Activated CD8-positive, alpha-beta T cell treated with anti-CD3 and anti-CD28 coated beads for 36 hours (primary cell): ENCODE measurements at regions not wholly inside any gene's neighbourhood (a gene's known extent, or its start where the extent isn't known, plus 50 kb on each side); places are given as distances from the start of the nearest gene placed in this dataset.

Experiments used
- ATAC-seq: fragments of 200-7000 bp; cut with Tn5 transposase; one replicate; pipeline ENCODE4 v1.10.0; 2021; ENCODE audit warnings: mild to moderate bottlenecking, moderate library complexity
- CTCF ChIA-PET: fragments of 350-600 bp; sonication (Branson Sonifier 250); formaldehyde crosslinking; loops from one replicate; lab custom pipeline; 2021; ENCODE audit warnings: antibody characterized with exemption; lab: Charles Lee
- POLR2A ChIA-PET: fragments of 350-600 bp; sonication (Branson Sonifier 250); formaldehyde crosslinking; loops from one replicate; lab custom pipeline; 2021; ENCODE audit warnings: antibody characterized with exemption; lab: Charles Lee
- DNase-seq: peaks from one replicate; pipeline ENCODE4 v3.0.0-alpha.2; 2020
- H3K27ac Mint-ChIP-seq: one replicate; pipeline ENCODE4 v1.8.0; 2021; ENCODE audit warnings: mild to moderate bottlenecking, mixed read lengths
- H3K27me3 Mint-ChIP-seq: one replicate; pipeline ENCODE4 v1.8.0; 2021; ENCODE audit warnings: mixed read lengths
- H3K36me3 Mint-ChIP-seq: one replicate; pipeline ENCODE4 v1.8.0; 2021; ENCODE audit warnings: low read depth, mixed read lengths
- H3K4me1 Mint-ChIP-seq: one replicate; pipeline ENCODE4 v1.8.0; 2021; ENCODE audit warnings: low read depth, mixed read lengths
- H3K4me3 Mint-ChIP-seq: one replicate; pipeline ENCODE4 v1.8.0; 2021; ENCODE audit warnings: mild to moderate bottlenecking, moderate library complexity, mixed read lengths
- H3K9me3 Mint-ChIP-seq: one replicate; pipeline ENCODE4 v1.8.0; 2021; ENCODE audit warnings: mixed read lengths
- CTCF ChIP-seq: fragments of 200-600 bp; IDR thresholded peaks from one replicate; pipeline ENCODE4 v1.8.0; 2022; ENCODE audit warnings: antibody characterized with exemption, mild to moderate bottlenecking
- intact Hi-C: fragments of 100-400 bp; cut with micrococcal nuclease; formaldehyde crosslinking; loops from one replicate; pipeline ENCODE4 v1.10.0; 2022

GRCh38 chr4:63589796-63590195 is 819.5 kb downstream of the TECRL start:
- no peak overlapping the region for H3K27ac Mint-ChIP-seq
- CTCF ChIA-PET: no interaction called here
- peaks cover 13% of the 10 kb centered on the region for H3K9me3 Mint-ChIP-seq
- DNase-seq (no peak), ATAC-seq (no peak)
- no peaks in the 10 kb centered on the region for H3K4me1 Mint-ChIP-seq
- POLR2A ChIA-PET: no interaction called here
- no peak for TF ChIP-seq CTCF
- no peaks in the 10 kb centered on the region for H3K36me3 Mint-ChIP-seq
- intact Hi-C loops: no loop called here
- no peaks in the 10 kb centered on the region for H3K27me3 Mint-ChIP-seq
- no peak overlapping the region for H3K4me3 Mint-ChIP-seq

- H3K27me3 Mint-ChIP-seq: no peaks in the 10 kb centered on the region
- ATAC-seq (no peak), DNase-seq (no peak)
- H3K4me3 Mint-ChIP-seq: no peak overlapping the region
- H3K27ac Mint-ChIP-seq: no peak overlapping the region
- H3K4me1 Mint-ChIP-seq: no peaks in the 10 kb centered on the region
- ChIA-PET POLR2A (no interaction called here), CTCF (no interaction called here)
- no peaks in the 10 kb centered on the region for H3K36me3 Mint-ChIP-seq
- intact Hi-C loops: no loop called here
- H3K9me3 Mint-ChIP-seq: peaks cover 3% of the 10 kb centered on the region
- no peak for TF ChIP-seq CTCF
Measured at GRCh38 chr4:63583561-63583960, 825.7 kb downstream of the TECRL start.

DNA sequence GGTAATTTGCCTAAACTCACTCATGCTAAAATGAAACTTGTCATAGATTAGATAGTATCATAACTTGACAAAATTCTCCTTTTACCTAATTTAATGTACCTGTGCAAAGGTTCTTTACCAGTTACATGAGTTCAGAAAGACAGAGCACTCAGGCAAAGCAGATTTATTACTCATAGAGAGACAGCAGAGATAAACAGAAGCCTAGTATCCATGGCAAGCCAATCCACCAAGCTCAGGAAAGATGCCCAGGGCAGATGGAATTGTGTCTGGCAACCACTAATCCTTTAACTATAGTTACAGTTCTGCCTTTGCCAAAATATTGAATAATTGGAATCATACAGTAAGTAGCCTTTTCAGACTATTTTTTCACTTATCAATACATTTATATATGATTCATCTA is 826.2 kb downstream of the TECRL start:
- ChIA-PET POLR2A (no interaction called here), CTCF (no interaction called here)
- no peaks in the 10 kb centered on the region for H3K27me3 Mint-ChIP-seq
- no peak for TF ChIP-seq CTCF
- intact Hi-C loops: no loop called here
- H3K36me3 Mint-ChIP-seq: no peaks in the 10 kb centered on the region
- H3K4me1 Mint-ChIP-seq: no peaks in the 10 kb centered on the region
- H3K27ac Mint-ChIP-seq: no peak overlapping the region
- DNase-seq: no peak
- H3K9me3 Mint-ChIP-seq: peaks cover 3% of the 10 kb centered on the region
- H3K4me3 Mint-ChIP-seq: no peak overlapping the region
- ATAC-seq: no peak

- Mint-ChIP-seq H3K4me1 (no peaks in the 10 kb centered on the region), H3K27me3 (no peaks in the 10 kb centered on the region), H3K4me3 (no peak overlapping the region), H3K36me3 (no peaks in the 10 kb centered on the region), H3K27ac (no peak overlapping the region), H3K9me3 (peaks cover 3% of the 10 kb centered on the region)
- no peak for TF ChIP-seq CTCF
- CTCF ChIA-PET: no interaction called here
- DNase-seq: no peak
- ATAC-seq: no peak
- POLR2A ChIA-PET: no interaction called here
- intact Hi-C loops: no loop called here
Measured at GRCh38 chr4:63580796-63581475, 828.3 kb downstream of the TECRL start.

DNA sequence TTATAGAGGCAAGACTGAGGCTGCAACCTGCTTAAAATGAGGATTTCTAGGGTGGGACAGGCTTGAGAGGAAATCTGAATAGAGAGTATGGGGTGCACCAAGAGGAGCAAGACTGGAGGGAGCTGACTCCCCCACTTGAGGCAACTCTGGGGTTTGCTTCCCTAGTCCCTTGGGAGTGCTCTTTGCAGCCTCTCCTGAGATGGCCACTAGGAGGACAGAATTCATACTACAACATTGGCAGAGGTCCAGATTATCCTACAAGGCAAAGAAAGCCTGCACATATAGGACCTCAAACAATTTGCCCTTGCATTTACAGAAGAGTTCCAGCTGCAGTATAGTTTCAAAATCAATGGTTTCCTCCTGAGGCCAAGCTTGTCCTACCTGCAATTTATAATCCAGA is 830.9 kb downstream of the TECRL start:
- no peak for DNase-seq
- TF ChIP-seq CTCF: no peak
- ATAC-seq: no peak
- CTCF ChIA-PET: no interaction called here
- Mint-ChIP-seq H3K36me3 (no peaks in the 10 kb centered on the region), H3K27me3 (no peaks in the 10 kb centered on the region), H3K27ac (no peak overlapping the region), H3K9me3 (peaks cover 5% of the 10 kb centered on the region), H3K4me1 (no peaks in the 10 kb centered on the region), H3K4me3 (no peak overlapping the region)
- intact Hi-C loops: no loop called here
- POLR2A ChIA-PET: no interaction called here
